Lower leg skin (tissue), 3 donors: ENCODE measurements at regions not wholly inside any gene's neighbourhood (a gene's known extent, or its start where the extent isn't known, plus 50 kb on each side); places are given as distances from the start of the nearest gene placed in this dataset.
"Not testable (repeated sequence)": the region's sequence is repeated elsewhere in the genome, so short reads cannot be mapped to it uniquely, and the experiment has no call there.

Experiments used
- POLR2A ChIP-seq, 2 donors: fragments of 450-650 bp; IDR thresholded peaks; one replicate each; pipeline ENCODE4 v1.6.1; 2016 to 2017; ENCODE audit warnings: antibody characterized with exemption in 2 of 2, mild to moderate bottlenecking in 1 of 2, moderate library complexity in 1 of 2
- TF ChIP-seq, protein P1 (sequence below), 3 donors: fragments of 450-650 bp; IDR thresholded peaks; one replicate each; pipeline ENCODE4 v1.5.1; 2016; ENCODE audit warnings: antibody characterized with exemption in 3 of 3, mild to moderate bottlenecking in 3 of 3, moderate library complexity in 2 of 3

DNA sequence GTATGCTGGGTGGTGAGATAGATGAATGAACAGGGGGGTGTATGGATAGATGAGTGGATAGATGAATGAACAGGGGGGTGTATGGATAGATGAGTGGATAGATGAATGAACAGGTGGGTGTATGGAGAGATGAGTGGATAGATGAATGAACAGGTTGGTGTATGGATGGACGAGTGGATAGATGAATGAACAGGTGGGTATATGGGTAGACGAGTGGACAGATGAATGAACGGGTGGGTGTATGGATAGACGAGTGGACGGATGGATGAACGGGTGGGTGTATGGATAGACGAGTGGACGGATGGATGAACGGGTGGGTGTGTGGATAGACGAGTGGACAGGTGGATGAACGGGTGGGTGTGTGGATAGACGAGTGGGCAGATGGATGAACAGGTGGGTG is 110.3 kb upstream of the ZNF469 start:
- TF ChIP-seq, protein P1, sequence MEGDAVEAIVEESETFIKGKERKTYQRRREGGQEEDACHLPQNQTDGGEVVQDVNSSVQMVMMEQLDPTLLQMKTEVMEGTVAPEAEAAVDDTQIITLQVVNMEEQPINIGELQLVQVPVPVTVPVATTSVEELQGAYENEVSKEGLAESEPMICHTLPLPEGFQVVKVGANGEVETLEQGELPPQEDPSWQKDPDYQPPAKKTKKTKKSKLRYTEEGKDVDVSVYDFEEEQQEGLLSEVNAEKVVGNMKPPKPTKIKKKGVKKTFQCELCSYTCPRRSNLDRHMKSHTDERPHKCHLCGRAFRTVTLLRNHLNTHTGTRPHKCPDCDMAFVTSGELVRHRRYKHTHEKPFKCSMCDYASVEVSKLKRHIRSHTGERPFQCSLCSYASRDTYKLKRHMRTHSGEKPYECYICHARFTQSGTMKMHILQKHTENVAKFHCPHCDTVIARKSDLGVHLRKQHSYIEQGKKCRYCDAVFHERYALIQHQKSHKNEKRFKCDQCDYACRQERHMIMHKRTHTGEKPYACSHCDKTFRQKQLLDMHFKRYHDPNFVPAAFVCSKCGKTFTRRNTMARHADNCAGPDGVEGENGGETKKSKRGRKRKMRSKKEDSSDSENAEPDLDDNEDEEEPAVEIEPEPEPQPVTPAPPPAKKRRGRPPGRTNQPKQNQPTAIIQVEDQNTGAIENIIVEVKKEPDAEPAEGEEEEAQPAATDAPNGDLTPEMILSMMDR (IDR thresholded peaks at IDR 0.05): not testable (repeated sequence)
- TF ChIP-seq POLR2A (IDR thresholded peaks at IDR 0.05): not testable (repeated sequence)
